GM23338 (cell line): ENCODE measurements at regions not wholly inside any gene's neighbourhood (a gene's known extent, or its start where the extent isn't known, plus 50 kb on each side); places are given as distances from the start of the nearest gene placed in this dataset.

Experiments
- ATAC-seq: fragments of 200-7000 bp; cut with Tn5 transposase; 3 replicates; pipeline ENCODE4 v1.9.1; 2020
- DNase-seq: peaks from one replicate; pipeline ENCODE4 v3.0.0-alpha.2; 2015; ENCODE audit warnings: low spot score
- H2AFZ ChIP-seq: fragments of 200-600 bp; sonication (generic); 2 replicates; pipeline ENCODE4 v1.8.0; 2016; ENCODE audit warnings: antibody characterized with exemption, mild to moderate bottlenecking, moderate library complexity
- H3F3A ChIP-seq: fragments of 200-600 bp; sonication (generic); replicated peaks from 2 replicates; pipeline ENCODE4 v1.8.0; 2017; ENCODE audit warnings: antibody characterized with exemption, mixed run types, low read depth
- H3K27ac ChIP-seq: fragments of 200-600 bp; sonication (generic); 2 replicates; pipeline ENCODE4 v1.6.1; 2016; ENCODE audit warnings: low read depth
- H3K27me3 ChIP-seq: fragments of 200-600 bp; sonication (generic); 2 replicates; pipeline ENCODE4 v1.8.0; 2016; ENCODE audit warnings: mild to moderate bottlenecking, mixed run types, moderate library complexity; ENCODE audit not compliant: insufficient read depth
- H3K36me3 ChIP-seq: fragments of 200-600 bp; sonication (generic); 2 replicates; pipeline ENCODE4 v1.8.0; 2016; ENCODE audit warnings: mild to moderate bottlenecking; ENCODE audit not compliant: insufficient read depth
- H3K4me1 ChIP-seq: fragments of 200-600 bp; sonication (generic); 2 replicates; pipeline ENCODE4 v1.8.0; 2016; ENCODE audit warnings: mild to moderate bottlenecking, moderate library complexity; ENCODE audit not compliant: insufficient read depth
- H3K4me2 ChIP-seq: fragments of 200-600 bp; sonication (generic); 2 replicates; pipeline ENCODE4 v1.7.1; 2017; ENCODE audit warnings: mixed run types
- H3K4me3 ChIP-seq: fragments of 200-600 bp; sonication (generic); 2 replicates; pipeline ENCODE4 v1.6.1; 2016; ENCODE audit warnings: mixed run types
- H3K79me2 ChIP-seq: fragments of 200-600 bp; sonication (generic); replicated peaks from 2 replicates; pipeline ENCODE4 v1.8.0; 2017; ENCODE audit warnings: mild to moderate bottlenecking; ENCODE audit not compliant: insufficient read depth
- H3K9me2 ChIP-seq: fragments of 200-600 bp; sonication (generic); 2 replicates; pipeline ENCODE4 v1.8.0; 2017; ENCODE audit not compliant: insufficient read depth
- H4K20me1 ChIP-seq: fragments of 200-600 bp; sonication (generic); replicated peaks from 2 replicates; pipeline ENCODE4 v1.8.0; 2017; ENCODE audit warnings: mild to moderate bottlenecking; ENCODE audit not compliant: insufficient read depth
- H3K27ac Mint-ChIP-seq: 2 replicates; pipeline ENCODE4 v1.8.0; 2020; ENCODE audit warnings: inconsistent platforms, mild to moderate bottlenecking, moderate library complexity, mixed read lengths
- H3K27me3 Mint-ChIP-seq: 3 replicates; pipeline ENCODE4 v1.8.0; 2022; ENCODE audit warnings: low read depth, mild to moderate bottlenecking, moderate library complexity, mixed read lengths, inconsistent platforms; ENCODE audit not compliant: insufficient read depth, poor library complexity
- H3K36me3 Mint-ChIP-seq: 3 replicates; pipeline ENCODE4 v1.8.0; 2021; ENCODE audit warnings: low read depth, mild to moderate bottlenecking, inconsistent platforms, moderate library complexity, mixed read lengths
- H3K4me1 Mint-ChIP-seq: 3 replicates; pipeline ENCODE4 v1.8.0; 2020; ENCODE audit warnings: mild to moderate bottlenecking, inconsistent platforms, mixed read lengths
- H3K4me3 Mint-ChIP-seq: 3 replicates; pipeline ENCODE4 v1.8.0; 2021; ENCODE audit warnings: moderate library complexity, mild to moderate bottlenecking, inconsistent platforms, mixed read lengths
- H3K9me3 Mint-ChIP-seq: 3 replicates; pipeline ENCODE4 v1.8.0; 2020; ENCODE audit warnings: moderate library complexity, mild to moderate bottlenecking, inconsistent platforms, mixed read lengths
- CREB1 ChIP-seq: fragments of 250-450 bp; sonication (Bioruptor Pico); IDR thresholded peaks from 2 replicates; pipeline ENCODE4 v1.5.0; 2020; ENCODE audit warnings: low read depth, mild to moderate bottlenecking, moderate library complexity
- CTCF ChIP-seq, 2 experiments: fragments of 200-600 bp in 1 of 2; sonication (generic) in 1 of 2; conservative IDR thresholded peaks; 2 replicates each; pipeline versions ENCODE4 v1.5.1 to v1.6.1; 2016 to 2017; ENCODE audit warnings: antibody characterized with exemption in 2 of 2, low read depth in 2 of 2, mild to moderate bottlenecking in 2 of 2, moderate library complexity in 1 of 2
- ETS1 ChIP-seq: IDR thresholded peaks from 2 replicates; pipeline ENCODE4 v1.6.1; 2016; ENCODE audit warnings: antibody characterized with exemption
- EZH2 ChIP-seq: fragments of 200-600 bp; sonication (generic); IDR thresholded peaks from one replicate; pipeline ENCODE4 v1.8.0; 2017; ENCODE audit warnings: antibody characterized with exemption, mild to moderate bottlenecking, low read depth; ENCODE audit not compliant: unreplicated experiment
- EZH2phosphoT487 ChIP-seq: fragments of 200-600 bp; sonication (generic); IDR thresholded peaks from one replicate; pipeline ENCODE4 v1.8.1; 2018; ENCODE audit warnings: antibody characterized with exemption; ENCODE audit not compliant: unreplicated experiment
- JUNB ChIP-seq: IDR thresholded peaks from one replicate; pipeline ENCODE4 v1.6.1; 2016; ENCODE audit warnings: antibody characterized with exemption; ENCODE audit not compliant: unreplicated experiment
- NANOG ChIP-seq: IDR thresholded peaks from 2 replicates; pipeline ENCODE4 v1.6.1; 2016; ENCODE audit warnings: antibody characterized with exemption, borderline replicate concordance
- POLR2AphosphoS5 ChIP-seq: IDR thresholded peaks from 2 replicates; pipeline ENCODE4 v1.6.1; 2016; ENCODE audit warnings: antibody characterized with exemption, low read depth
- REST ChIP-seq: IDR thresholded peaks from one replicate; pipeline ENCODE4 v1.6.1; 2018; ENCODE audit warnings: antibody characterized with exemption; ENCODE audit not compliant: unreplicated experiment
- STAT1 ChIP-seq: IDR thresholded peaks from one replicate; pipeline ENCODE4 v1.6.1; 2016; ENCODE audit warnings: antibody characterized with exemption; ENCODE audit not compliant: unreplicated experiment
- ZNF114 ChIP-seq: fragments of 250-450 bp; sonication (Bioruptor Pico); IDR thresholded peaks from 2 replicates; pipeline ENCODE4 v1.5.0; 2020; ENCODE audit warnings: mild to moderate bottlenecking, moderate library complexity
- ZNF462 ChIP-seq: fragments of 250-450 bp; sonication (Bioruptor Pico); IDR thresholded peaks from 2 replicates; pipeline ENCODE4 v1.5.0; 2020; ENCODE audit warnings: mild to moderate bottlenecking, moderate library complexity

- no peaks in the 10 kb centered on the region for H3F3A ChIP-seq
- H4K20me1 ChIP-seq: no peaks in the 10 kb centered on the region
- ATAC-seq (no peak), DNase-seq (no peak)
- no peak overlapping the region for H3K27ac ChIP-seq
- H3K27me3 ChIP-seq: no peaks in the 10 kb centered on the region
- Mint-ChIP-seq H3K27ac (no peak overlapping the region), H3K27me3 (peaks cover 2% of the 10 kb centered on the region), H3K36me3 (peaks cover 7% of the 10 kb centered on the region), H3K4me3 (no peak overlapping the region), H3K9me3 (peaks cover 14% of the 10 kb centered on the region), H3K4me1 (no peaks in the 10 kb centered on the region)
- H3K4me2 ChIP-seq: no peak overlapping the region
- H3K4me3 ChIP-seq: no peak overlapping the region
- H3K79me2 ChIP-seq: no peaks in the 10 kb centered on the region
- no peak overlapping the region for H2AFZ ChIP-seq
- H3K36me3 ChIP-seq: no peaks in the 10 kb centered on the region
- TF ChIP-seq ETS1 (no peak), EZH2 (no peak), CTCF (conservative IDR thresholded peaks at IDR 0.05; ENCODE audit: low read depth in 2 of 2) (no peak), REST (no peak), JUNB (no peak), EZH2phosphoT487 (no peak), ZNF114 (CRISPR knock-in tag) (no peak), STAT1 (no peak), NANOG (no peak), ZNF462 (no peak), CREB1 (no peak), POLR2AphosphoS5 (no peak)
- H3K9me2 ChIP-seq: no peaks in the 10 kb centered on the region
- H3K4me1 ChIP-seq: no peaks in the 10 kb centered on the region
Observed at GRCh38 chr20:22729180-22729579, 144.8 kb upstream of the FOXA2 start.
